Iris pigment epithelial cell (primary cell): ENCODE measurements at regions not wholly inside any gene's neighbourhood (a gene's known extent, or its start where the extent isn't known, plus 50 kb on each side); places are given as distances from the start of the nearest gene placed in this dataset.
"Not testable (repeated sequence)": the region's sequence is repeated elsewhere in the genome, so short reads cannot be mapped to it uniquely, and the experiment has no call there.

Experiments
- DNase-seq: peaks from one replicate; pipeline ENCODE4 v3.0.0-alpha.2; 2011; ENCODE audit warnings: low read depth

DNA sequence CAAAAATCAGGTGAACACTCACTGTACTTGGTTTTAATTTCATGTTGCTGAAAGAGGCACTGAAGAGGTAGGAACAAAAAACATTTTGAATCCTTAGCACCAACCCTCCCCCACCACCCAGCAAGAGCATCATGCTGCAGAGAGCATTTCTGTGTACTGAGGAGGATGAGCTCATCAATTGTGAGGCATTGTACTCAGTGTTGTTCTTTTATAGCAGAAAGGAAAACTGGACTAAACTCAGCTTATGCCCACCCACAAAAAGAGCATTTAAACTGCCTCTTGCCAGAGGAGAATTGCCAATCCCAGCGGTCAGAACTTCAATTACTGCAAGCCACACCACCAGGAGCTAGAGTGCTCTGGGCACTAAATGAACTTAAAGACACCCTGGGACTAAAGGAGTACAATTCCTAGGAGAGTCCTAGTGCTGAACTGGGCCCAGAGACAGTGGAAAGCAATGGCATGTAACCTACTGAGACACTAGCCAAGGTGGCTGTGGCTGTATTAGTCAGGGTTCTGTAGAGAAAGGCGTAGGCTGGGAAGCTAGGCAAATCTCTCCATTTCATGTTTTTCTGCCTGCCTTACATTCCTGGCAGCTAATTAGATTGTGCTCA lies 280.7 kb upstream of the KLHL4 start:
- no peak for DNase-seq

DNA sequence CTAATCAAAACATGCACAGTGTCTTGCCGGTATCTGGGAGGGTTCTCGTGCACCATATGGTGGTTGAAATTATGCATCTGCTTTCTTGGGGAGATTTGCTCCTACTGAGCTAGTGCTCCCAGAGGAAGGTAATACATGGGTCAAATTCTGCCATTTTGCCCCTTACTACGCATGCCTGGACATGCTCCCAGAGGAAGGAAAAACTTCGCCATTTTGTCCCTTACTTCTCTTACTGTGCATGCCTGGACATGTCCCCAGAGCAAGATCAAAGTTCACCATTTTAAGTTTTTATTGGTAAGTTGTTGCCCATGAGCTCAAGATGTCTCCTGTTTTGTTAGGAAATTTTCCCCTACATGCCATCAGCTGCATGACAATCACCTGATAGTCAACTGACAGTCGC lies 252.1 kb upstream of the KLHL4 start:
- DNase-seq = no peak

DNA sequence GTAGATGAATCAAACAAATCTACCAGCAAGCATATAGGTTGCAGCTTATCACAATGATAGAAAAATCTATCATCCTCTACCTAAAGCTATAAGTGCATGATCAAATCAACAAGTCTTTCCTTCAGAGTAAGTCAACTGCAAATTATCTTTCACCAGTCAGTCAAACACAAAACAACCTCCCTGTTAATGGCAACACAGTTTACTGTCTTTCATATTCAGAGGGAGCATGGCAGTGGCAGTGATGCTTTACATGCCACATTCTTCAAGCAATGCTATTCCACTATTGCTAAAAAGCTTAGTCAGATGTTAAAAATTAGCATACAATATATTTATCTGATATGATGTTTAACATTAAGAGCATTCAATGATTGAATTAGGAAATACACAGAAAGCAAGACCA lies 245.1 kb upstream of the KLHL4 start:
- no peak for DNase-seq

DNA sequence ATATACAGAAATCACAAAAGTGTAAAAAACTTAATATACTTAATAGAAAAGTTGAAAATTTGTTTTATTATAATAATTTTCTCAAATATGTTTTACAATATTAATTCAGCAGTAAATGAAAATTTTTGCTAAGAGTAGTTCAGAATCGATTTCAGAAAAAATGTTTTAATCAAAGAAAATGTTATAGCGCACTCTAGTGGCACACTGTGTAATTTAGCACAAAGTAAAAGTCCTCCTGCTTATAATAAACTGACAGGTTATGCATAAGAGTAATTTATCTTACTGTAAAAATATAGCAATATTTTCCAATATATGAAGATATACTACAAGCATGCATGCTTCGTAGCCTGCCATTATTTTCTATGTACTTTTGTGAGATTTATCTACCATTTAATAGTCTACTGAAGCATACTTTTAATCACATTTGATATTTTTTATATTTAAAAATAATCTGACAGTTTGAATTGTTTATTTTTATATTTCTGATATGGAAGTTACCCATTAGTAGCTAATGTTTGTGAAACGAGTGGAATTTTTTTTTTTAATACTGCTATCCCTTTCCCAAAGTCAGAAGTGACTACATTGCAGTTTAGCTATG lies 217.9 kb upstream of the KLHL4 start:
- DNase-seq = peak; percentile 16

DNA sequence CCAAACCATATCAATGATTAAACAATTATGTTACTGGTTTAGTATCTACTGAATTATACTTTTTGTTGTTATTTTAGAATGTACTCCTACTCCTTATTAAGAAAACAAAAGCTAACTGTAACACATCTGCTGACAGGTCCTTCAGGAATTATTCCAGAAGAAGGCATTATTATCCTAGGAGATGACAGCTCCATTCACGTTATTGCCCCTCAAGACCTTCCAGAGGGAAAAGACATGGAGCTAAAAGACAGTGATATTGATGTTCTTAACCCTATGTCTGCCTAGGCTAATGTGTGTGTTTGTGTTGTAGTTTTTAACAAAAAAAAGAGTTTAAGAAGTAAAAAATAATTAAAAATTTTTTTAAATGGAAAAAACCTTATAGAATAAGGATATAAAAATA lies 206.8 kb upstream of the KLHL4 start:
- no peak for DNase-seq

DNA sequence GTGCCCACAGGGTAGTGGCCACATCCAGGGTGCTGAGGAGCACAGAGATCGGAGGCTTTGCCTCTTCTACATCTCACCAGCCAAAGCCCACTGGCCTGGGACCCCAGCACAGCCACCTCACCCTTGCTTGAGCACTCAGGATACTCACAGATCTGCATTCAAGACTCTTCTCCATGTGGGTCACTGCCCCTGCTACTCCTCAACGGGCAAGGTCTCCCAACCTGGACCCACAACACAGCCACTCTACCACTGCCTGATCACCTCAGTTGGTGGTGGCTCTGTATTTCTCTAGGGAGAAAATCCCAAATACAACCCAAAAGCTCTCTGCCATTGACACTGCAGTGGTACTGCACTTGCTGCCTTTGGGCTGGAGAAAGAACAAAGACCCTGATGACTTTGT lies 190.3 kb upstream of the KLHL4 start:
- DNase-seq = no peak

DNA sequence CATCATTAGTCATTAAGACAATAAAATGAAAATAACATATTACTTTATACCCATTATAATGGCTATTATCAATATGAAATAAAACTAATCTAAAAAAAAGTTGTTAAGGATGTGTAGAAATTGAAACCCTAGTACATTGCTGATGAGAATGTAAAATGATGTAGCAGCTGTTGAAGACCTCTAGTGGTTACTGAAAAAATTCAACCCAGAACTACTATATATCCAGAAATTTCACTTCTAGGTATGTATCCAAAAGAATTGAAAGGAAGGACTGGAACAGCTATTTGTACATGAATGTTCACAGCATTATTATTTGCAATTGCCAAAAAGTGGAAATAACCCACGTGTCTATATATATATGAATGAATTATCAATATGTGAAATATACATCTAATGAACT lies 180.3 kb upstream of the KLHL4 start:
- DNase-seq = no peak

DNA sequence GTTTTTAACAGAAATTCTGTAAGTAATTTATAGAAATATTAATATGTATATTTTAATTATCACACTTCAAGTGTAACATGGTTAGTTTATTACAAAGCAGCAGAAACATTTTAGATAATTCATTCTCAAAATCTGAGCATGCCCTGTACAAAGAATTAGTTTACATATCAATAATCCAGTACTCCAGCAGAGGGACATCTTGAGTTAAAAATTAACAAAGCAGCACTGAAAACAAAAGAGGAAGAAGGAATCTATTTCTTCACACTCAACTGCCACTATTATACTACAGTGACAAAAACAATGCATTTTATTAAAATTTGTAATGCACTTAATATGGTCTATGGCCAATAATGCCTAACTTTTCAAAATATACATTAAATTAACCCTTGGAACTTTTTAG lies 179.1 kb upstream of the KLHL4 start:
- peak; percentile 20 for DNase-seq

DNA sequence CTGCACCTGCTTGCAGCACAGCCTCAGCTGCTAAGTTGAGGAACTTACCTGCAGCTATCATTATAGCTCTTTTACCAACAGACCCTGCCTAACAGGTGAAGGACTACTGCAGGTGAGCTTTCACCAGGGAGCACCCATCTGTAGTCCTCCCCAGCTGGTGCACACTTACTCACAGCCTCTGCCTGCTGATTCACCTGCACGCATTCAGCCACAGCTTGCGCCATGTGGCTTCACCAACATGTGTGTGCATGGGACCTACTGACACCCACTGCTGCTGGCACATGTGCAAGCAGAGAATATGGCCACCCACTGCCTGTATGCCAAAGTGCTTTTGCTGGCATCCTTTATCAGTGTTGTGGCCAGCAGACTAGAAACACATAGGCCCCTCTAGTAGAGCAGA lies 146.7 kb upstream of the KLHL4 start:
- DNase-seq = no peak

DNA sequence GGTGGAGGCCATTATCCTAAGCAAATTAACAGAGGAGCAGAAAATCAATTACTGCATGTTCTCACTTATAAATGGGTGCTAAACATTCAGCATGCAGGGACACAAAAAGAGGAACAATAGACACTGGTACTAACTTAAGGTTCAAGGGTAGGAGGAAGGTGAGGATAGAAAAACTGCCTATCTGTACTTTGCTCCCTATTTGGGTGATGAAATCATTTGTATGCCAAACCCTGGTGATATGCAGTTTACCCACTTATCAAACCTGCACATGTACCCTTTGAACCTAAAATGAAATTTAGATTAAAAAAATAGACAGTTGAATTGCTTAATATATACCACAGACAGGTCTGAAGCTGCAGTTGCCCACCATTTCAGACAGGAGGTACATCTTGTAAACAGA lies 143.3 kb upstream of the KLHL4 start:
- DNase-seq = no peak

DNA sequence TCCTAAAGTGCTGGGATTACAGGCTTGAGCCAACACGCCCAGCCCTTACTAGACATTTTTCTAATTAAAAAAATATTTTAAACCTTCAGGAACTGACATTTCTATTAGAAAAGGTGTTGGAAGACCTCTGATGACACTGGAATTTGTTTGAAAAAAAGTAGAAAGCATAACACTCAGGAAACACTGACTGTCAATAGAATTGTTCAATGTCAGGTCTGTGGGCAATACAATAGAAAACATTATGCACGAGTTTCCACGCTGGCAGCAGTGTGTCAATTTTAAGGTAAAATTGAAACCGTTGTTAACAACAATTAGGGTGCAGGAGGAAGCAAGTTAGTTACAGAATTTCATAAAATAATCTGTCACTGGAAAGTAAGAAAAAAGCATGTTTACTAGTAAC lies 140.7 kb upstream of the KLHL4 start:
- no peak for DNase-seq

DNA sequence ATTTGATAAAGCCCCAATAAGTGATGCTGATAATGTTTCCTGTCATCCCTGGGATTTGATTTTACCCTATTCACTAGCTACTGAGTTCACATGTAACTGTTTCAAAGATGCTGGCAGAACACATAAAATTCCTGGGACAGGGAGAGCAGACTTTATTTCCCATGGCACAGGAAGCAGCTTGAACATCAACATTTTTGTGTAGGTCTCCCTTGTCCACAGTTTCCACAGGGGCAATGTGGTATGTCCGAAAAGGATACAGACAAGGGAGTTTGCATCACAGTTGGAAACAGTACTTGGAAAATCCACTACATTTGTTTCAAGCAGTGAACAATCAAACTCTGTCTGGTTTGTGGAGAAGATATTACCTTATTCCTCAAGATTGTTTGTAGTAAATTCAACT lies 129.2 kb upstream of the KLHL4 start:
- no peak for DNase-seq

DNA sequence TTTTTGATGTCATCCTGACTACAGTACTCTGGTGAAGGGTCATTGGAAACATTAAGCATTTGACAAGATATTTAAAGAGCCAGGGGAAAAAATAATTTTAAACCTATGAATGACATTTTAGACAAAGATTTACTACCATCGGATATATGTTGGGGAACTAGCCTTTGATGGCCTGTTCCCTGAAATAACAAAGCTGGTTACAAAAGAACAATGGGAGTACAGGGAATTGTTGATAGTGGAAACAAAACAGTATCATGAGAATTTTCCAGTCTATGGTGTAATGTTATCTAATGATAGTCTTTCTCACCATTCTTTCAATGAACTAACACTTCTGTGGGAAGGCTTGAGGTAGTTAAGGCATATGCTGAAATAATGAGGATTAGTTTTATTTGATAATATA lies 125.9 kb upstream of the KLHL4 start:
- DNase-seq = no peak

DNA sequence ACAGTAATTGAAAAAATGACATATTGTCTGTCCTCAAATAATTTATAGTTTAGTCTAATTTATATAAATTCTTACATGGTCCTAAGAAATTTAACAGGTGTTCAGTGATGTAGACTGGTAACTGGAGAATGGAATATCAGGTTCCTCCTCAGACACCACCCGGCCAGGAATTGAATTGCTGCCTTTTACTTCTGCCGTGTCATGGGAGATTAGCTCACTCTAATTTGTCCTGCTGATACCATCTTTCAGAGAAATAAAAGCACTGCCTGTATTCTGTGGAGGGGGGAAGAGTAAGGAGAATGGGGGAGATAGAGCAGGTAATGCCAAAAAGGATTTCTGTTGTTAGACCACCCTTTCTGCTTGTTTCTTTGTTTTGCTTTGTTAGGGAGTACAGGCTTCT lies 125.2 kb upstream of the KLHL4 start:
- DNase-seq = no peak

DNA sequence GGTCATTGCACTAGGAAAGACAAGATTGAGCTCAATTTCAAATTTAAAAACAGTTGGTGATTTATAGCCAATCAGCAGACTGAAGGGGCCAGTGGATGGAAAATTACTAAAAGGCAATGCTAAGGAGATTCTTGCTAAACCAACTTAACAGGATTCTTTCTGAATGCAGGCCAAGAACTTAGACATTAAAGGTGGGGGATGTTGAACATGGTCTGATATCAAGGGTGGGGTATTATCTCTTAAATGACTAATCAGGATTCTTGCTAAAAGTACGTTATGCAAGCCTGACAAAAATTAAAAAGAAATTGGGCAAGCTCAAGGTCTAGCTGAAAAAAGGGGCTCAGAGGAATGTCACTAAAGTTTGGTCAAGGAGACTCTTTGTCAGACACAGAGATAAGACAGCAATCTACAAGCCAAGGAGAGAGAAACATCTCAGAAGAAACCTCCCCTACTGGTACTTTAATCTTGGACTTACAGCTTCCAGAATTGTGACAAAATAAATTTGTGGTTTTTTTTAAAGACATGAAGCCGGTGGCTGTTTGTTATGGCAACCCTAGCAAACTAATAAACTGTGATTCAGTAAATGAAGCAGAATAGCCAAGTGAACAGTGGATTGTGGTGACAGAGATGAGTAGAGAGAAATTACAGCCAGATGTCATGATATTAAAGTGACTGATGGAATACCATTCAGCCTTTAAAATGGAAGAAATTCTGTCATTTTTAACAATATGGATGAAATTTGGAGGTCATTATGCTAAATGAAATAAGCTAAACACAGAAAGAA lies 120.3 kb upstream of the KLHL4 start:
- peak; percentile 6 for DNase-seq

DNA sequence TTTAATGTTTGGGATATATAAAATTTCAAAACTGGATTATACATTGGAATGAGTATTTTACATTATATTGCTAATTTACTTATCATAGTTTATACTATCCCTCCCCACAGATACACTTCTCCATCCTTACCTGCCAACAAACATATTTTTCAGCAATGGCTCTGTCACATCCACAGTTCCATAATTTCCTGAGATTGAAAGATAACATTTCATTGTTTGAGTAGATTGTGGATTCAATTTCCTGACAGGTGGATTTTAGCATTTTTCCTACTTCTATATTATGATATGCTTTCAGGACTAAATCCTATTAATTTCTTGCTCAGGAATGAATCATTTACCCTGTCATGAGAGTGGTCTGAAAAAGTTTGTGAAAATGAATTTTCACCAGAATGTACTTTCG lies 115.3 kb upstream of the KLHL4 start:
- no peak for DNase-seq

DNA sequence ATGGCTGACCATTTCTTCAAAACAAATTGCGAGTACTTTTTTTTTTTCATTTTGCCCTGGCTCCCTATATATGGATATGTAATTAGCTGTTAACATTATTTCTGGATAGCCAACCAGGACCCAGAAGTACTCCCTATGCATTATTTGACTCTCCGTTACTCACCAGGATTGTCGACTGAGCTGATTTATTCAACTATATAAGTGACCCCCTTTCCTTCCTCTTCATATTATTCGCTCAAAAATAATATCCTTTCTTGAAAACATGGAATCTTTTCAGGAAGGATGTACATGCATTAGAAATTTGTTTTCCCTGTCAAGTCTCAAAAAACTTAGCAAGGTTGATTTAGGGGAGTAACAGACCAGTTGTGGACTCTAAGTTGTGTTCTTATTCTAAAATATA lies 114.1 kb upstream of the KLHL4 start:
- no peak for DNase-seq

DNA sequence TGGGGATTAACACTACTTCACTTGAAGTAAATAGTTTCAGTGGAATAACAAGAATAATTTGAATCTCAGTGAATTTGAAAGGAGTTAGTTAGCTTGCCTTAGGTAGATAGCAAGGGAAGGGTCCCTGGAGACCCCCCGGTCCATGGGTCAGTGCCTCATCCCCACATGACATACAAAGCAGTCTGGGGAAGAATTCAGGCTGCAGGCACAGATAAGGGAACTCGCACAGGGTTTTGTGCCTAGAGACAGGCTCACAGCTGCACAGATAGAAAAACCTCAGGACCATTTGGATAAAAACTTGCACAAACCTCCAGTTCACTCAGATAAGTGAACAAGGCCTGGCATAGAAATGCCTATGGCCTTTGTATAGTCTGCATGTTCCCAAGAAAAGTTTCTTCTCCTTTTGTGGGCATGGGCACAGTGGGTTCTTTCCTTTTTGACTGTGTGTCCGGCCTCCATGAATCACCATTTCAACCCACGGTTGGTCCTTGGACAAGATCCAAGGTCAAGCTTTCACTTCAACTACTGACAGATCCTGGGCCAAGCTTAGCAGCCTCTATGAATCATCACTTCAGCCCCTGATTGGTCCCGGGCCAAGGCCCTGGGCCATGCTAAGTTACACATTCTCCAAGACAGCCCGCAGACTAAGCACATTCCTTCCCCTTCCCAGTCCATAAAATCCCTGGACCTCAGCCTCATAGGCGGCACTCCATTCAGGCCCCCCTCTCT lies 108.3 kb upstream of the KLHL4 start:
- peak; percentile 90 for DNase-seq

DNA sequence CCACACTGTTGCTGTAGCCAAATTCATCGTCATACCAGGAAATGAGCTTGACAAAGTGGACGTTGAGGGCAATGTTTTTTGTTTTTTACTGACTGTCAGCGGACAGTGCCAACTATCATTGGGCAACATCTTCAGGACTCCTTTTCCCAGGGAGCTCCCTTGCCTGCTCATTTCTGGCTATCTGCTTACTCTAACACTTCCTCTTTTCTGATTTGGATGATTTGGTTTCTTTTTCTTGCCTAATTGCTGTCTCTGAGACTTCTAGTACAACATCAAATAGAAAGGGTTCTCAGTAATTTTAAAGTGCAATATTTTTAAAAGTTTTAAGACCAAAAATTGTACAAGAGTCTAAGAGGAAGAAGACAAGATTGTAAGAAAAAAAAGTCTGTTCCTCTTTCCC lies 92.0 kb upstream of the KLHL4 start:
- no peak for DNase-seq

DNA sequence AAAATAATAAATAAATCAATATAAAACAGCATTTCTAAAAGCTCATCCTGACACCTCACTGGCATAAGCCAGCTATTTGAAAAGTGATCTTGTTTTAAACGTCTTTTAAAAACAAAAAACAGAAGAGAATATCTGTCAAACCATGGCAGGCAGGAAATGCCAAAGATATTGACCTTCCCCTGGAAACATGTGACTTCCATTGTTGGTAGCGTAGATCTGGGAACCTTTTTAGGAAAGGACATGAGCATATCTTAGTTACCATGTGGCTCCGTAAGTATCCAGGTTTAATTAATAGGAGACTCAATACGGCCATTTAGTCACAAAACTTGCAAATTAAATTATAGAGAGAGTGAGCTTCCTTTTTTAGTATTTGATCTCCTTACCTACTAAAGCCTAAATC lies 83.0 kb upstream of the KLHL4 start:
- no peak for DNase-seq

DNA sequence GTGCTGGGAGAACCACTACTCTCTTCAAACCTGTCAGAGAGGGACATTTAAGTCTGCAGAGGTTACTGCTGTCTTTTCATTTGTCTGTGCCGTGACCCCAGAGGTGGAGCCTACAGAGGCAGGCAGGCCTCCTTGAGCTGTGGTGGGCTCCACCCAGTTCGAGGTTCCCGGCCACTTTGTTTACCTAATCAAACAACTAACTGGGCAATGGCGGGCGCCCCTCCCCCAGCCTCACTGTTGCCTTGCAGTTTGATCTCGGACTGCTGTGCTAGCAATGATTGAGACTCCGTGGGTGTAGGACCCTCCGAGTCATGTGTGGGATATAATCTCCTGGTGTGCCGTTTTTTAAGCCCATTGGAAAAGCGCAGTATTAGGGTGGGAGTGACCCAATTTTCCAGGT lies 69.0 kb upstream of the KLHL4 start:
- DNase-seq = not testable (repeated sequence)

DNA sequence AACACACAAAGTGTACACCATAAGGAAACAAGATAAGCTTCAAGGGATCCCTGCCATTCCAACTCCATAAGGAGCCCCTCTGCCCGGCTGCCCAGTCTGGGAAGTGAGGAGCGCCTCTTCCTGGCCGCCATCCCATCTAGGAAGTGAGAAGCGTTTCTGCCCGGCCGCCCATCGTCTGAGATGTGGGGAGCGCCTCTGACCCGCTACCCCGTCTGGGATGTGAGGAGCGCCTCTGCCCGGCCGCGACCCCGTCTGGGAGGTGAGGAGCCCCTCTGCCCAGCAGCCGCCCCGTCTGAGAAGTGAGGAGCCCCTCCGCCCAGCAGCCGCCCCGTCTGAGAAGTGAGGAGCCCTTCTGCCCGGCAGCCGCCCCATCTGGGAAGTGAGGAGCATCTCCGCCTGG lies 51.8 kb upstream of the KLHL4 start:
- DNase-seq = not testable (repeated sequence)
